Activated CD4-positive, alpha-beta T cell treated with anti-CD3 and anti-CD28 coated beads, Interleukin-2, amount 10 ng/mL, durations not matched to agents 7 days and 5 days (primary cell): ENCODE measurements at regions not wholly inside any gene's neighbourhood (a gene's known extent, or its start where the extent isn't known, plus 50 kb on each side); places are given as distances from the start of the nearest gene placed in this dataset.

Experiments
- CTCF ChIA-PET: fragments of 350-600 bp; sonication (Branson Sonifier 250); formaldehyde crosslinking; loops from one replicate; lab custom pipeline; 2021; ENCODE audit warnings: antibody characterized with exemption; lab: Charles Lee
- POLR2A ChIA-PET: fragments of 350-600 bp; sonication (Branson Sonifier 250); formaldehyde crosslinking; loops from one replicate; lab custom pipeline; 2021; ENCODE audit warnings: antibody characterized with exemption; lab: Charles Lee
- DNase-seq: peaks from one replicate; pipeline ENCODE4 v3.0.0-alpha.2; 2020
- H3K27ac Mint-ChIP-seq: one replicate; pipeline ENCODE4 v1.8.0; 2021; ENCODE audit warnings: mild to moderate bottlenecking, moderate library complexity, mixed read lengths
- H3K27me3 Mint-ChIP-seq: one replicate; pipeline ENCODE4 v1.8.0; 2021; ENCODE audit warnings: mixed read lengths
- H3K36me3 Mint-ChIP-seq: one replicate; pipeline ENCODE4 v1.8.0; 2021; ENCODE audit warnings: low read depth, mixed read lengths
- H3K4me1 Mint-ChIP-seq: one replicate; pipeline ENCODE4 v1.8.0; 2021; ENCODE audit warnings: mixed read lengths
- H3K4me3 Mint-ChIP-seq: one replicate; pipeline ENCODE4 v1.8.0; 2021; ENCODE audit warnings: mild to moderate bottlenecking, moderate library complexity, mixed read lengths
- H3K9me3 Mint-ChIP-seq: one replicate; pipeline ENCODE4 v1.8.0; 2021; ENCODE audit warnings: mixed read lengths

- H3K9me3 Mint-ChIP-seq: no peaks in the 10 kb centered on the region
- no peak overlapping the region for H3K27ac Mint-ChIP-seq
- H3K4me3 Mint-ChIP-seq: no peak overlapping the region
- no peaks in the 10 kb centered on the region for H3K27me3 Mint-ChIP-seq
- ChIA-PET CTCF (no interaction called here), POLR2A (no interaction called here)
- no peaks in the 10 kb centered on the region for H3K4me1 Mint-ChIP-seq
- no peaks in the 10 kb centered on the region for H3K36me3 Mint-ChIP-seq
- DNase-seq: no peak
Measured at GRCh38 chr15:101562428-101563059, 73.0 kb upstream of the PCSK6 start.

DNA sequence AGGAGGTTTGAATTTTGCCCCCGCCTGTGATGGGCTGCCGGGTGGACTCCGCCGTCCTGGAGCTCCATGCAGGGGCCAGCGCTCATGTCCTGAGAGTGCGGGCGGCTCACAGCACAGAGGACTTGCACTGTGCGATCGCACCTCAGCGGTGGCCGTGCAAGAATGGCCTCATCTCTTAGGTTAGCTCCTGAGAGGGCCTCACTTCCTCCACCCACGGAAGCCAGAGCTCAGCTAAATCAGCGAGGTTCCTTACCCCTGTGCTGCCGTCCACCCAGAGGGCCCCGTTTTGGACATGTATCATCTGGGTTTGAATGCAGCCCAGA lies 72.0 kb upstream of the PCSK6 start:
- Mint-ChIP-seq H3K27ac (no peak overlapping the region), H3K27me3 (no peaks in the 10 kb centered on the region), H3K4me3 (no peak overlapping the region), H3K36me3 (no peaks in the 10 kb centered on the region), H3K4me1 (no peaks in the 10 kb centered on the region), H3K9me3 (no peaks in the 10 kb centered on the region)
- ChIA-PET CTCF (no interaction called here), POLR2A (no interaction called here)
- no peak for DNase-seq

- CTCF ChIA-PET: interaction anchor here (0.8 kb wide), 1 partner anchor 10 kb away, joined by 3 read pairs; no protein-coding TSS in a partner anchor
- no peak for DNase-seq
- H3K4me1 Mint-ChIP-seq: no peaks in the 10 kb centered on the region
- no peaks in the 10 kb centered on the region for H3K36me3 Mint-ChIP-seq
- no peaks in the 10 kb centered on the region for H3K9me3 Mint-ChIP-seq
- no peak overlapping the region for H3K4me3 Mint-ChIP-seq
- POLR2A ChIA-PET: no interaction called here
- no peak overlapping the region for H3K27ac Mint-ChIP-seq
- H3K27me3 Mint-ChIP-seq: no peaks in the 10 kb centered on the region
Measured at GRCh38 chr15:101560722-101561583, 71.4 kb upstream of the PCSK6 start.

DNA sequence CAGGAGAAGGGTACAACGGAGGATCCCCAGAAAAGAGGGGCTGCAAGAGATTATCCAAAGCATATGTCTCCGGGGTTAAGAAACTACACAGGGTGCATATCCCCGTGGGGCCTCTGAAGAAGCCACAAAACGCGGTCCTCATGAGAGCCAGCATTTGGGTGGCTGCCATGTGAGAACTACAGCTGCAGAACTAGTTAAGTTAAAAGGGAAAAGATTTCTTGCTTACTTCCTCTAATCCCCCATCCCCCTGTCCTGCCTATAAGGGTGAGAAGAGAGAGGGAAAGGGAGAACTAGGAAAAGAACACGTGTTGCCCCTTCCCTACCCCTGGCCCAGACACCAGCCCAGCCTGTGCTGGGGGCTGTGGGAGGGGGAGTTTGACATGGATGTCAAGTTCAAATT lies 70.4 kb upstream of the PCSK6 start:
- ChIA-PET CTCF (no interaction called here), POLR2A (no interaction called here)
- H3K27ac Mint-ChIP-seq: no peak overlapping the region
- no peak for DNase-seq
- no peak overlapping the region for H3K4me3 Mint-ChIP-seq
- H3K27me3 Mint-ChIP-seq: no peaks in the 10 kb centered on the region
- H3K9me3 Mint-ChIP-seq: no peaks in the 10 kb centered on the region
- no peaks in the 10 kb centered on the region for H3K4me1 Mint-ChIP-seq
- no peaks in the 10 kb centered on the region for H3K36me3 Mint-ChIP-seq

DNA sequence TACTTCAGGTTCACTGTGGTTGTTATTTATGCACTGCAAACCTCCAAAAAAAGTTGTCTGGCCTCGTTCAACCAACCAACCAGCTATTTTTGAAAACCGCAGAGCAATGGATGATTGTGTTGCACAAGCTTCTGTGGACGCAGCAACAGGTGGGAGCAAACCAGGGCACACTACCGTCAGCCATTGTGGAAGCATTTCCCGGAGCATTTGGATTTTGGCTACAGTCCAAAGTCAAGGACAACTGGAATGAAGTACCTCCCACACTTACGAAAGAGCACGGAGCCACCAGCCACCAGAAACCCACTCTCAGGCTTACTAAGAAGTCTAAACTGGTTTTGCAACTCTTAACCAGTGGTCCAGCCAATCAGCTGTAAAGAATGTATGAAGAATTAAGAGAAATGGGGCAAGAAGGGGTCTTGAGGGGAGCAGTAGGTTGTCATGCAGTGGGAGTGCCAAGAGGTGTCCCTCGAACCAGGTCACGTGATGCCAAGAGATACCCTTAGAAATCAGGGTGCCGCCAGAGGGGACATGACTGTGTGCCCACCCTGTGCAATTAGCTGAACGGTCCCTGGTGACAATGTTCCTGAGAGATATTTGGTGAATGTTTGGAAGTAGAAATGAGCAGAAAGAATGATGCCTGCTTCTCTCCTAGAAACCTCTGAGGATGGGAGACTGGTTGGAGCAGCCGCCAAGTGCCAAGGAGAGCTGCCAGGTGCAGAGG lies 68.9 kb upstream of the PCSK6 start:
- Mint-ChIP-seq H3K27ac (no peak overlapping the region), H3K9me3 (no peaks in the 10 kb centered on the region), H3K36me3 (no peaks in the 10 kb centered on the region), H3K4me1 (no peaks in the 10 kb centered on the region), H3K27me3 (no peaks in the 10 kb centered on the region), H3K4me3 (no peak overlapping the region)
- ChIA-PET POLR2A (no interaction called here), CTCF (no interaction called here)
- DNase-seq: no peak

DNA sequence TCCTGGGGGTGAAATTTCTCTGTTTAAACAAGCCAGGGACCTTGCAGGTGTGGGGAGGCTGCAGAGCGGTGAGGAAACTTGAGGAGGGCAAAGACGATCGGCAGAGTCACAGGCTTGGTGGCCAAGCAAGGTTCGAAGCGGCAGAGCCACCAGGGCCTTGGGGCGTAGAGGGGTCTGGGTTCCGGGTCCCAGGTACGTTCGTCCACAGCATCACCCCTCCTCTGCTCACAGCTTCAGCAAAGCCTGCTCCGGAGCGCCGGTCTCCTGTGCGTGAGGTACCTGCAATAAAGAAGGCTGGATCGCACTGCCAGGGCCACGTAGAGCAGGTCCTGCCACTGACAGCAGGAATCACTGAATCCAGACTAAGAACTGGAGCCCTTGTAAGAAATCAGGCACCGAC lies 66.8 kb upstream of the PCSK6 start:
- POLR2A ChIA-PET: no interaction called here
- Mint-ChIP-seq H3K4me3 (no peak overlapping the region), H3K36me3 (no peaks in the 10 kb centered on the region), H3K4me1 (no peaks in the 10 kb centered on the region), H3K9me3 (no peaks in the 10 kb centered on the region), H3K27ac (no peak overlapping the region), H3K27me3 (no peaks in the 10 kb centered on the region)
- CTCF ChIA-PET: interaction anchor here (0.6 kb wide), 2 partner anchors 9 to 27 kb away, joined by 3 to 4 read pairs; no protein-coding TSS in a partner anchor
- no peak for DNase-seq

DNA sequence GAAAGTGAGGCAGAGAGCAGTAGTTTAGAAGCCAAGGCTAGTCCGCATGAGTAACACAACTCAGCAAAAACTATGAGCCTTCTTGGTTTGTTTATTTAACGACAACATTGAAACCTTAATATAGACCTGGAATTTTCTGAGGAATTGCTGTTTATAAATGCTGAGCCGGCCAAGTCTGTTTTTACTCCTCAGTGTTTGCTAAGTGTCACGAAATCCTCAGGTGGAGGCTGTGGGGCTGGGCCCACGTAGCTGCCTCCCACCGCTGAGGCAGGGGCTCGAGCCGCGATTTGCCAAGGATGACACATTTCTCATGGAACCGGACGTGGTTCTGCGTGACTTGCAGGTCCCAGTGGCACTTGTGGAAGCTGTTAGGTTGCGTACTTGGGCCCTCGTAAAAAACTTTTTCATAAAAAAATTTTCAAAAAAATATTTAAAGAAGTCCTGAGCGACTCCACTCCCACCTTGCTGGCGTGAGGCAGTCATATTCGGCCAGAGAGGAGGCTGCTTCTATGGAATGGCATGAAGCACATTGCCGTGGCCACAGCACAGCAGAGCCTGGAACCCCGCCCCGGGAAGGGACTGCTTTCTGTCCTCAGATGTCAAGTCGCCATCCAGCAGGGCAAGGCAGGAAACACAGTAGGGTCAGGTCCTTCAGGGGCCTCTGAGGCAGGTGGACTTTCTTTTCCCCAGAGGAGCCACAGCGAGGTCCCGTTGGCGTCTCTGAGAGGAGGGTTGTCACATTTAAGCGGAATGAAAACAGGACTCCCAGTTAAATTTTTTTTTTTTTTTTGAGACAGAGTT lies 64.8 kb upstream of the PCSK6 start:
- no peak for DNase-seq
- Mint-ChIP-seq H3K27ac (no peak overlapping the region), H3K9me3 (no peaks in the 10 kb centered on the region), H3K36me3 (no peaks in the 10 kb centered on the region), H3K27me3 (no peaks in the 10 kb centered on the region), H3K4me3 (no peak overlapping the region), H3K4me1 (no peaks in the 10 kb centered on the region)
- POLR2A ChIA-PET: no interaction called here
- CTCF ChIA-PET: no interaction called here

GRCh38 chr15:101551696-101552591 lies 62.4 kb upstream of the PCSK6 start:
- H3K27me3 Mint-ChIP-seq: no peaks in the 10 kb centered on the region
- no peaks in the 10 kb centered on the region for H3K9me3 Mint-ChIP-seq
- no peak for DNase-seq
- no peak overlapping the region for H3K27ac Mint-ChIP-seq
- ChIA-PET POLR2A (no interaction called here), CTCF (interaction anchor here (1.0 kb wide), 1 partner anchor 11 kb away, joined by 3 read pairs; no protein-coding TSS in a partner anchor)
- no peaks in the 10 kb centered on the region for H3K4me1 Mint-ChIP-seq
- no peak overlapping the region for H3K4me3 Mint-ChIP-seq
- H3K36me3 Mint-ChIP-seq: no peaks in the 10 kb centered on the region

DNA sequence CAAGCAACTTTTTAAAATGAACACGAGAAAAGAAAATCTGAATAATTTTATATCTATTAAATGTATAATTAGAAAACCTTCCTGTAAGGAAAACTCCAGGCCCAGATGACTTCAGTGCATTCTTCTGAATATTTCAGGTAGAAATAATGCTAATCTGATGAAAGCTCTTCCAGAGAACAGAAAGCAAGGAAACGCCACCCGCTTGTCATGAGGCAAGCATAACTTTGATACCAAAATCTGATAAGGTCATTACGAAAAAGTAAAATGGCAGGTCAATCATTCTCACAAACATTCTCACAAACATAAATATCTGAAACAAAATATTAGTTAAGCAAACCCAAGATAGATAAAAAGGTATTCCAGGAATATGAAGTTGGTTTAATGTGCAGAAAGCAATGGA lies 60.6 kb upstream of the PCSK6 start:
- CTCF ChIA-PET: interaction anchor here (0.7 kb wide), 1 partner anchor 784 kb away, joined by 3 read pairs; no protein-coding TSS in a partner anchor
- DNase-seq: no peak
- POLR2A ChIA-PET: no interaction called here
- no peaks in the 10 kb centered on the region for H3K36me3 Mint-ChIP-seq
- no peak overlapping the region for H3K4me3 Mint-ChIP-seq
- no peak overlapping the region for H3K27ac Mint-ChIP-seq
- no peaks in the 10 kb centered on the region for H3K9me3 Mint-ChIP-seq
- peaks cover 4% of the 10 kb centered on the region for H3K27me3 Mint-ChIP-seq
- no peaks in the 10 kb centered on the region for H3K4me1 Mint-ChIP-seq

DNA sequence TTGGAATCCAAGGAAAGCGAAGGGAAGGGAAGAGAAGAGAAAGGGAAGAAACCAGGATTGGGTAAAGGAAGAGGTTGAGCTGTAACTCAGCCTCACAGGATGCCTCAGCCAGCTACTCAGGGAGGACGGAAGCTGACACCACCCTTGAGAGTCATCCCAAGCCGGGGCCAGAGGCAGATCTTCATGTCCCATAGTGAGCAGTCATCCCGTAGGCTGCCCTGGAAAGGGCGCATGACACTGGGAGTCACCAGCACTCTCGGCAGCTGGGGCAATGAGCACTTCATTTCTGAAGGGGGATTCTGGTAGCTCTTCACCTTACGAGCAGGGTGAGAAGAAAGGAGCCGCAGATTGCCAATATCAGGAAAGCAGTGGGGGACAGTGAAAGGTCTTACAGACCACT lies 60.1 kb upstream of the PCSK6 start:
- ChIA-PET CTCF (interaction anchor here (0.7 kb wide), 1 partner anchor 783 kb away, joined by 3 read pairs; no protein-coding TSS in a partner anchor), POLR2A (no interaction called here)
- Mint-ChIP-seq H3K36me3 (no peaks in the 10 kb centered on the region), H3K4me1 (no peaks in the 10 kb centered on the region), H3K27ac (no peak overlapping the region), H3K27me3 (peaks cover 4% of the 10 kb centered on the region), H3K9me3 (no peaks in the 10 kb centered on the region), H3K4me3 (no peak overlapping the region)
- no peak for DNase-seq

- no peak for DNase-seq
- no peaks in the 10 kb centered on the region for H3K9me3 Mint-ChIP-seq
- H3K36me3 Mint-ChIP-seq: no peaks in the 10 kb centered on the region
- ChIA-PET POLR2A (no interaction called here), CTCF (interaction anchor here (1.2 kb wide), 1 partner anchor 65 kb away, joined by 4 read pairs; no protein-coding TSS in a partner anchor)
- H3K27me3 Mint-ChIP-seq: peaks cover 4% of the 10 kb centered on the region
- no peak overlapping the region for H3K27ac Mint-ChIP-seq
- H3K4me3 Mint-ChIP-seq: no peak overlapping the region
- no peaks in the 10 kb centered on the region for H3K4me1 Mint-ChIP-seq
Measured at GRCh38 chr15:101547737-101548136, 58.2 kb upstream of the PCSK6 start.
